OCI-LY3 (cell line): ENCODE measurements at regions not wholly inside any gene's neighbourhood (a gene's known extent, or its start where the extent isn't known, plus 50 kb on each side); places are given as distances from the start of the nearest gene placed in this dataset.

ENCODE experiments used
- EZH2phosphoT487 ChIP-seq: fragments of 200-600 bp; shearing (Covaris generic); IDR thresholded peaks from 2 replicates; pipeline ENCODE4 v1.6.1; 2018; ENCODE audit warnings: antibody characterized with exemption, mixed run types, low read depth
- TF ChIP-seq, protein P1 (sequence below): fragments of 200-600, 300-600 bp; sonication (generic); IDR thresholded peaks from 2 replicates; pipeline ENCODE4 v1.5.1; 2014; ENCODE audit warnings: antibody characterized with exemption, low read length, low read depth

DNA sequence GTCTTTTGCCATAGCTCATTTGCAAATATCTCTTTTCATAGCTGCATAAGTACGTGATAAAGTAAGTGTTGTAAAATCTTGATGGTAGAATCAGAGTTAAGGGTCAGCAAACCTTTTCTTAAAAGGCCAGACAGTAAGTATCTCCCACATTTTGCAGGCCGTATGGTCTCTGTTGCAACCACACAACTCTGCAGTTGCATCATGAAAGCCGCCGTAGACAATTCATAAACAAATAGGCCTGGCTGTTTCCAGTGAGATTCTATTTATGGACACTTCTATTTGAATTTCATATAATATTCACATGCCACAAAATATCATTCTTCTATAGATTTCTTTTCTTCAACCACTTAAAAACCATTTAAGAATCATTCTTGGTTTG lies 248.5 kb downstream of the TLE3 start:
- TF ChIP-seq, protein P1, sequence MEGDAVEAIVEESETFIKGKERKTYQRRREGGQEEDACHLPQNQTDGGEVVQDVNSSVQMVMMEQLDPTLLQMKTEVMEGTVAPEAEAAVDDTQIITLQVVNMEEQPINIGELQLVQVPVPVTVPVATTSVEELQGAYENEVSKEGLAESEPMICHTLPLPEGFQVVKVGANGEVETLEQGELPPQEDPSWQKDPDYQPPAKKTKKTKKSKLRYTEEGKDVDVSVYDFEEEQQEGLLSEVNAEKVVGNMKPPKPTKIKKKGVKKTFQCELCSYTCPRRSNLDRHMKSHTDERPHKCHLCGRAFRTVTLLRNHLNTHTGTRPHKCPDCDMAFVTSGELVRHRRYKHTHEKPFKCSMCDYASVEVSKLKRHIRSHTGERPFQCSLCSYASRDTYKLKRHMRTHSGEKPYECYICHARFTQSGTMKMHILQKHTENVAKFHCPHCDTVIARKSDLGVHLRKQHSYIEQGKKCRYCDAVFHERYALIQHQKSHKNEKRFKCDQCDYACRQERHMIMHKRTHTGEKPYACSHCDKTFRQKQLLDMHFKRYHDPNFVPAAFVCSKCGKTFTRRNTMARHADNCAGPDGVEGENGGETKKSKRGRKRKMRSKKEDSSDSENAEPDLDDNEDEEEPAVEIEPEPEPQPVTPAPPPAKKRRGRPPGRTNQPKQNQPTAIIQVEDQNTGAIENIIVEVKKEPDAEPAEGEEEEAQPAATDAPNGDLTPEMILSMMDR = no peak
- TF ChIP-seq EZH2phosphoT487 = no peak
